Esophagus squamous epithelium (tissue), 4 donors: ENCODE measurements at regions not wholly inside any gene's neighbourhood (a gene's known extent, or its start where the extent isn't known, plus 50 kb on each side); places are given as distances from the start of the nearest gene placed in this dataset.

ENCODE experiments used
- CTCF ChIP-seq, 6 experiments: fragments of 450-650 bp in 4 of 6; fragments of 200-600 bp in 2 of 6; sonication (generic) in 2 of 6; IDR thresholded peaks; one replicate each; pipeline ENCODE4 v1.5.1; 2016 to 2019; ENCODE audit warnings: antibody characterized with exemption in 6 of 6, mild to moderate bottlenecking in 4 of 6, moderate library complexity in 4 of 6
- POLR2A ChIP-seq, 4 donors: fragments of 450-650 bp; IDR thresholded peaks; one replicate each; pipeline ENCODE4 v1.6.1; 2017; ENCODE audit warnings: antibody characterized with exemption in 4 of 4, mild to moderate bottlenecking in 4 of 4, moderate library complexity in 3 of 4

- TF ChIP-seq CTCF (IDR thresholded peaks at IDR 0.05) (no peak), POLR2A (IDR thresholded peaks at IDR 0.05) (no peak)
Measured at GRCh38 chr9:81317223-81317622, 372.1 kb downstream of the TLE1 start.
